Osteoblast (primary cell): ENCODE measurements at regions not wholly inside any gene's neighbourhood (a gene's known extent, or its start where the extent isn't known, plus 50 kb on each side); places are given as distances from the start of the nearest gene placed in this dataset.

Source experiments
- DNase-seq: peaks from one replicate; pipeline ENCODE4 v3.0.0; 2011; ENCODE audit warnings: low spot score, mixed read lengths; ENCODE audit not compliant: insufficient read length; ENCODE audit errors: missing footprints
- H2AFZ ChIP-seq: 2 replicates; pipeline ENCODE4 v1.6.0; 2011; ENCODE audit warnings: mild to moderate bottlenecking, low read length
- H3K27ac ChIP-seq: 2 replicates; pipeline ENCODE4 v1.5.1; 2011; ENCODE audit warnings: mild to moderate bottlenecking, low read depth, low read length, moderate library complexity
- H3K27me3 ChIP-seq: 2 replicates; pipeline ENCODE4 v1.6.0; 2012; ENCODE audit warnings: mild to moderate bottlenecking, control low read depth, inconsistent platforms, low read length, moderate library complexity; ENCODE audit not compliant: insufficient read depth
- H3K36me3 ChIP-seq: 2 replicates; pipeline ENCODE4 v1.5.1; 2011; ENCODE audit warnings: mild to moderate bottlenecking, low read length, control low read depth, moderate library complexity; ENCODE audit not compliant: insufficient read depth
- H3K4me1 ChIP-seq: 2 replicates; pipeline ENCODE4 v1.5.1; 2011; ENCODE audit warnings: mild to moderate bottlenecking, low read length, control low read depth, moderate library complexity; ENCODE audit not compliant: insufficient read depth
- H3K4me2 ChIP-seq: 2 replicates; pipeline ENCODE4 v1.6.0; 2011; ENCODE audit warnings: mild to moderate bottlenecking, low read length; ENCODE audit not compliant: insufficient read depth
- H3K4me3 ChIP-seq: fragments of 200-600 bp; sonication (generic); 3 replicates; pipeline ENCODE4 v1.5.1; 2012; ENCODE audit warnings: mild to moderate bottlenecking, low read length, inconsistent platforms; ENCODE audit not compliant: insufficient read depth
- H3K79me2 ChIP-seq: 2 replicates; pipeline ENCODE4 v1.6.0; 2012; ENCODE audit warnings: mild to moderate bottlenecking, low read length, control low read depth, inconsistent platforms; ENCODE audit not compliant: insufficient read depth
- H3K9me3 ChIP-seq: 2 replicates; pipeline ENCODE4 v1.5.1; 2011; ENCODE audit warnings: low read depth, low read length, control low read depth
- H4K20me1 ChIP-seq: 2 replicates; pipeline ENCODE4 v1.6.0; 2012; ENCODE audit warnings: mild to moderate bottlenecking, low read length, control low read depth; ENCODE audit not compliant: insufficient read depth
- CTCF ChIP-seq: IDR thresholded peaks from 2 replicates; pipeline ENCODE4 v1.5.1; 2011; ENCODE audit warnings: mild to moderate bottlenecking, low read depth, low read length, moderate library complexity; ENCODE audit errors: extremely low read depth

GRCh38 chrX:118216509-118216908 lies 99.9 kb upstream of the KLHL13 start:
- Histone ChIP-seq H2AFZ (no peak overlapping the region), H3K9me3 (no peaks in the 10 kb centered on the region), H3K4me2 (no peak overlapping the region), H4K20me1 (no peaks in the 10 kb centered on the region), H3K79me2 (no peaks in the 10 kb centered on the region), H3K4me1 (no peaks in the 10 kb centered on the region), H3K27me3 (no peaks in the 10 kb centered on the region), H3K27ac (no peak overlapping the region), H3K36me3 (no peaks in the 10 kb centered on the region), H3K4me3 (no peak overlapping the region)
- peak; percentile 41 for DNase-seq
- no peak for TF ChIP-seq CTCF

GRCh38 chrX:118218079-118218478 lies 101.5 kb upstream of the KLHL13 start:
- H3K4me2 ChIP-seq = no peak overlapping the region
- TF ChIP-seq CTCF = no peak
- no peak overlapping the region for H3K27ac ChIP-seq
- no peak for DNase-seq
- no peak overlapping the region for H2AFZ ChIP-seq
- H4K20me1 ChIP-seq = no peaks in the 10 kb centered on the region
- H3K9me3 ChIP-seq = no peaks in the 10 kb centered on the region
- no peaks in the 10 kb centered on the region for H3K36me3 ChIP-seq
- no peaks in the 10 kb centered on the region for H3K79me2 ChIP-seq
- no peaks in the 10 kb centered on the region for H3K4me1 ChIP-seq
- no peaks in the 10 kb centered on the region for H3K27me3 ChIP-seq
- H3K4me3 ChIP-seq = no peak overlapping the region

GRCh38 chrX:118218940-118219339 lies 102.3 kb upstream of the KLHL13 start:
- no peaks in the 10 kb centered on the region for H3K9me3 ChIP-seq
- H3K27ac ChIP-seq = no peak overlapping the region
- no peak for DNase-seq
- no peaks in the 10 kb centered on the region for H3K4me1 ChIP-seq
- no peaks in the 10 kb centered on the region for H3K27me3 ChIP-seq
- H3K4me2 ChIP-seq = no peak overlapping the region
- H3K79me2 ChIP-seq = no peaks in the 10 kb centered on the region
- H2AFZ ChIP-seq = no peak overlapping the region
- H3K36me3 ChIP-seq = no peaks in the 10 kb centered on the region
- H3K4me3 ChIP-seq = no peak overlapping the region
- TF ChIP-seq CTCF = no peak
- H4K20me1 ChIP-seq = no peaks in the 10 kb centered on the region

- Histone ChIP-seq H3K4me1 (no peaks in the 10 kb centered on the region), H3K27me3 (no peaks in the 10 kb centered on the region), H3K36me3 (no peaks in the 10 kb centered on the region), H4K20me1 (no peaks in the 10 kb centered on the region), H3K4me3 (no peak overlapping the region), H3K27ac (no peak overlapping the region), H2AFZ (no peak overlapping the region), H3K4me2 (no peak overlapping the region), H3K9me3 (no peaks in the 10 kb centered on the region), H3K79me2 (no peaks in the 10 kb centered on the region)
- no peak for DNase-seq
- no peak for TF ChIP-seq CTCF
These were observed 103.3 kb upstream of the KLHL13 start for GRCh38 chrX:118219866-118220265.
